ENCODE measurements at regions not wholly inside any gene's neighbourhood (a gene's known extent, or its start where the extent isn't known, plus 50 kb on each side); places are given as distances from the start of the nearest gene placed in this dataset.

- Histone ChIP-seq H3K36me3 (no peaks in the 10 kb centered on the region), H3K27me3 (replicated peaks in 1 of 7) (no peaks in the 10 kb centered on the region), H3K4me3 (no peak overlapping the region), H3K4me1 (no peaks in the 10 kb centered on the region), H3K27ac (no peak overlapping the region), H3K9me3 (peaks cover 0 to 32% (median 19%) of the 10 kb centered on the region in 8 donors)
- no peak for DNase-seq
- TF ChIP-seq, protein P1, sequence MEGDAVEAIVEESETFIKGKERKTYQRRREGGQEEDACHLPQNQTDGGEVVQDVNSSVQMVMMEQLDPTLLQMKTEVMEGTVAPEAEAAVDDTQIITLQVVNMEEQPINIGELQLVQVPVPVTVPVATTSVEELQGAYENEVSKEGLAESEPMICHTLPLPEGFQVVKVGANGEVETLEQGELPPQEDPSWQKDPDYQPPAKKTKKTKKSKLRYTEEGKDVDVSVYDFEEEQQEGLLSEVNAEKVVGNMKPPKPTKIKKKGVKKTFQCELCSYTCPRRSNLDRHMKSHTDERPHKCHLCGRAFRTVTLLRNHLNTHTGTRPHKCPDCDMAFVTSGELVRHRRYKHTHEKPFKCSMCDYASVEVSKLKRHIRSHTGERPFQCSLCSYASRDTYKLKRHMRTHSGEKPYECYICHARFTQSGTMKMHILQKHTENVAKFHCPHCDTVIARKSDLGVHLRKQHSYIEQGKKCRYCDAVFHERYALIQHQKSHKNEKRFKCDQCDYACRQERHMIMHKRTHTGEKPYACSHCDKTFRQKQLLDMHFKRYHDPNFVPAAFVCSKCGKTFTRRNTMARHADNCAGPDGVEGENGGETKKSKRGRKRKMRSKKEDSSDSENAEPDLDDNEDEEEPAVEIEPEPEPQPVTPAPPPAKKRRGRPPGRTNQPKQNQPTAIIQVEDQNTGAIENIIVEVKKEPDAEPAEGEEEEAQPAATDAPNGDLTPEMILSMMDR (IDR thresholded peaks at IDR 0.05 in 8 of 11, conservative IDR thresholded peaks at IDR 0.05 in 3 of 11): no peak
- no peak for TF ChIP-seq POLR2A (IDR thresholded peaks at IDR 0.05)
- no peak for TF ChIP-seq POLR2AphosphoS5 (IDR thresholded peaks at IDR 0.05)
- 78 to 89% (median 82%) methylated on average over 5 of the region's 5 CpGs for WGBS, 5 donors
- intact Hi-C loops (cut with DNase I; ENCODE audit: low total_unique reads): no loop called here
These were observed 210.8 kb downstream of the RFC3 start for GRCh38 chr13:34028496-34029442.

DNA sequence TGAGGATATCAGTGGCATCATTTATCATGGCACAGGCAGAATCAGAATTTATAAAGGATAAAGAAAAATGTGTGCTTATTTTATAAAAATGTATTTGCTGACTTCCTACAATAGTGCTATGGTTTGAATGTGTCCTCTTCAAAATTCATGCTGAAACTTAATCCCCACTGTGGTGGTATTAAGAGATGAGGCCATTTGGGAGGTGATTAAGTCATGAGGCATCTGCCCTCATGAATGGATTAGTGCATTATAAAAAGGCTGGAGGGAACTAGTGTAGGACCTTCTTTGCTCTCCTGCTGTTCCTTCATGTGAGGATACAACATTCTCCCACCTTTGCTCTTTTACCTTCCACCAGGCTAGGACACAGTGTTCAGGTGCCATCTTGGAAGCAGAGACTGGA is 212.8 kb downstream of the RFC3 start:
- TF ChIP-seq, protein P1 (IDR thresholded peaks at IDR 0.05 in 8 of 11, conservative IDR thresholded peaks at IDR 0.05 in 3 of 11): no peak
- no peak for TF ChIP-seq POLR2AphosphoS5 (IDR thresholded peaks at IDR 0.05)
- TF ChIP-seq POLR2A (IDR thresholded peaks at IDR 0.05): no peak
- intact Hi-C loops (cut with DNase I; ENCODE audit: low total_unique reads): no loop called here
- Histone ChIP-seq H3K27me3 (replicated peaks in 1 of 7) (no peaks in the 10 kb centered on the region), H3K4me3 (no peak overlapping the region), H3K36me3 (no peaks in the 10 kb centered on the region), H3K9me3 (peaks cover 0 to 34% (median 19%) of the 10 kb centered on the region in 8 donors), H3K27ac (no peak overlapping the region), H3K4me1 (no peaks in the 10 kb centered on the region)
- DNase-seq: no peak

- no peak for DNase-seq
- intact Hi-C loops (cut with DNase I; ENCODE audit: low total_unique reads): no loop called here
- Histone ChIP-seq H3K36me3 (no peaks in the 10 kb centered on the region), H3K27ac (no peak overlapping the region), H3K4me1 (no peaks in the 10 kb centered on the region), H3K27me3 (replicated peaks in 1 of 7) (no peaks in the 10 kb centered on the region), H3K4me3 (no peak overlapping the region), H3K9me3 (peaks cover 0 to 26% (median 12%) of the 10 kb centered on the region in 8 donors)
- TF ChIP-seq POLR2AphosphoS5 (IDR thresholded peaks at IDR 0.05) (no peak), POLR2A (IDR thresholded peaks at IDR 0.05) (no peak)
- TF ChIP-seq, protein P1 (IDR thresholded peaks at IDR 0.05 in 8 of 11, conservative IDR thresholded peaks at IDR 0.05 in 3 of 11): no peak
- 74 to 87% (median 83%) methylated on average over 4 of the region's 4 CpGs for WGBS, 5 donors
These were observed 213.7 kb downstream of the RFC3 start for GRCh38 chr13:34031610-34032009.

DNA sequence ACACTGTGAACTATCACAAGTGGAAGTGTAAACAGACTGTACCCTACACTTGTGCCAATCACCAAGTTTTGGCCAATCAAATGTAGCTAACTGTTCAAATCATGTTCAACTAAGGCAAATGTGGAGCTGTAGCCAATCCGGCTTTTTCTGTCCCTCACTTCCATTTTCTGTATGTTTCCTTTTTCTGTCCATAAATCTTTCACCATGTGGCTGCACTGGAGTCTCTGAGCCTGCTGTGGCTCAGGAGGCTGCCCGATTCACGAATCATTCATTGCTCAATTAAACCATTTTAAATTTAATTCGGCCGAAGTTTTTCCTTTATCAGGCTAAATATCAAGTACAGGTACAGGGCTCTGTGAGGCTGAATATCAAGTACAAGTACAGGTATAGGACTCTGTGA is 216.5 kb downstream of the RFC3 start:
- intact Hi-C loops (cut with DNase I; ENCODE audit: low total_unique reads): no loop called here
- WGBS, 5 donors: 74 to 83% (median 76%) methylated on average over 5 of the region's 5 CpGs
- TF ChIP-seq, protein P1 (IDR thresholded peaks at IDR 0.05 in 8 of 11, conservative IDR thresholded peaks at IDR 0.05 in 3 of 11): no peak
- TF ChIP-seq POLR2A (IDR thresholded peaks at IDR 0.05) (no peak), POLR2AphosphoS5 (IDR thresholded peaks at IDR 0.05) (no peak)
- Histone ChIP-seq H3K4me1 (no peaks in the 10 kb centered on the region), H3K9me3 (peaks cover 0 to 17% (median under 1%) of the 10 kb centered on the region in 8 donors), H3K27ac (no peak overlapping the region), H3K4me3 (no peak overlapping the region), H3K27me3 (replicated peaks in 1 of 7) (no peaks in the 10 kb centered on the region), H3K36me3 (no peaks in the 10 kb centered on the region)
- no peak for DNase-seq

Data from spleen (tissue), 11 donors.